HuH-7 (cell line): ENCODE measurements at regions not wholly inside any gene's neighbourhood (a gene's known extent, or its start where the extent isn't known, plus 50 kb on each side); places are given as distances from the start of the nearest gene placed in this dataset.

Experiments used
- DNase-seq: peaks from one replicate; pipeline ENCODE4 v3.0.0; 2011; ENCODE audit warnings: low spot score

- no peak for DNase-seq
Observed at GRCh38 chr3:29186982-29187725, 93.7 kb upstream of the RBMS3 start.

DNA sequence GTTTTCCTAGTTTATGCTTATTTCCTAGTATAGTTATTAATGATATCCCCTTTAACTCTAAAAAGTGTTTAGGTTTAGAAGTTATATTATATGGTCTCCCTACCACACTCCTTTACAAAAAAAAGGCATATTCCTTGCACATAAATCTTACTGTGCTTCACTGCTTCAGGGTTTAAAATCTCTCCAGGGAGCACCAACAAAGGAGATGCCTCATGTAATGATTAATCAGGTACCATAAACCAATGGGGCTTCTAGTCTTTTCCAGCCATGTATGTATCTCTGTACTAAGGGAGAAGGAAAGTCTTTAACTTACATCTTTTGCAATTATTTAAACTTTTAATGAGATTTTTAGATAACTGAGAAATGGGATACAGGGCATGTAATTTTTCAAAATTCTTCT lies 91.5 kb upstream of the RBMS3 start:
- no peak for DNase-seq

DNA sequence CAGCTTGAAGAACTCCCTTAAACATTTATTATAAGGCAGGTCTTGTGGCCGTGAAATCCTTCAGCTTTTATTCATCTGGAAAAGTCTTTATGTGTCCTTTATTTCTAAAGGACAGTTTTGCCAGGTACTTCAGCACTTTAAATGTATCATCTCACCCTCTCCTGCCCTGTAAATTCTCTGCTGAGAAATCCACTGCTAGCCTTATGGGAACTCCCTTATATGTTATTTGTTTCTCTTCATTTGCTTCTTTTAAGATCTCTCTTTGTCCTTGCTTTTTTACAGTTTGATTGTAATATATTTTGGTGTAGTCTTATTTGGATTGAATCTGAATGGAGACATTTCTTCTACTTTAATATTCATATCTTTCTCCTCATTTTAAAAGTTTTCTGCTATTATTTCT lies 86.7 kb upstream of the RBMS3 start:
- no peak for DNase-seq

DNA sequence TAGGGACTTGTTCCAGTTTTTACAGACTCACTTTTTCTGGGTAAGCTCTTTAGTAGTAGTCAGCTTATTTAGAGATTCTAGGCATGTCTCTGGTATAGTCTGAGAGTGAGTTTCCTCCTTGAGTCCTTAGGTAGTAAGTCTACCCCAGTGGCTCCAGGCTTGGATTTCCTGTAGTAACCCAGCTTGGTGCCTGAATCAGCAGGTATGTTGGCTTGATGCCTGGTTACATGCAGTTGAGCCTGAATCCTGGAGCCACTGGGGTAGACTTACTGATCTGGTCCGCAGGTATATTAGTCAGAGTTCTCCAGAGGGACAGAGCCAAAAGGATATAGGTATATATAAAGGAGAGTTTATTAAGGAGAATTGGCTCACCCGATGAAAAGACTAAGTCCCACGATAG lies 85.8 kb upstream of the RBMS3 start:
- DNase-seq: no peak

- DNase-seq: no peak
Observed at GRCh38 chr3:29201604-29202003, 79.3 kb upstream of the RBMS3 start.

GRCh38 chr3:29202378-29202777 lies 78.5 kb upstream of the RBMS3 start:
- no peak for DNase-seq

- no peak for DNase-seq
Observed at GRCh38 chr3:29203851-29204250, 77.0 kb upstream of the RBMS3 start.

- DNase-seq: no peak
Observed at GRCh38 chr3:29207427-29207826, 73.4 kb upstream of the RBMS3 start.

GRCh38 chr3:29212789-29213433 lies 68.0 kb upstream of the RBMS3 start:
- no peak for DNase-seq

DNA sequence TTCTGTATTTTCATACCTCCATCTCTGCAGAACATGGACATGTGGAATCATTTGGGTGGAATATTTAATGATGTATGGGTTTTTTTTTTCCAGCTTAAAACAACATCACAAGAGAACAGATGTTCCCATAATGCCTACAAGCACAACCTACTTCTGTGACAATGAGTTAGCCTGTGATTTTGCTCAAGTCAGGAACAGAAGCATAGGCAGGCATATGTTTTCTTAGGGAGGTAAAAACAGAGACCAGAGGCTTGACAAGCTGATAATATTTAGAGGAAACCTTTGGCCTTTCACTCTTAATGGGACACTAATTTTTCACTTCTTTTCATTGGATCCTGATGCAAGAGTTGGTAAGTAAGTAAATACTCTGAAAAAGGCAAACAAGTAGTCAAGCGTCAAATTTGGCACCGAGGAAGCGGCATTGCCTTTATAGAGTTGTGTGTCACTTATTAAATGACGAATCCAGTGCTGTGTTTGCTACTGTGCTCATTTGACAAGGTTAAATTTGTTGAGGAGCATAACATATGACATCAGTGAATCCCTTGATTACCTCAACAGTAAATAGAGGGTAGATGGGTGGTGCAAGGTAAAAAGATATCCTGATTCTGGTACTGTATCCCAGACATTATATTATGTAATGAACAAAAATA lies 66.7 kb upstream of the RBMS3 start:
- DNase-seq: no peak

GRCh38 chr3:29215948-29216347 lies 64.9 kb upstream of the RBMS3 start:
- no peak for DNase-seq

DNA sequence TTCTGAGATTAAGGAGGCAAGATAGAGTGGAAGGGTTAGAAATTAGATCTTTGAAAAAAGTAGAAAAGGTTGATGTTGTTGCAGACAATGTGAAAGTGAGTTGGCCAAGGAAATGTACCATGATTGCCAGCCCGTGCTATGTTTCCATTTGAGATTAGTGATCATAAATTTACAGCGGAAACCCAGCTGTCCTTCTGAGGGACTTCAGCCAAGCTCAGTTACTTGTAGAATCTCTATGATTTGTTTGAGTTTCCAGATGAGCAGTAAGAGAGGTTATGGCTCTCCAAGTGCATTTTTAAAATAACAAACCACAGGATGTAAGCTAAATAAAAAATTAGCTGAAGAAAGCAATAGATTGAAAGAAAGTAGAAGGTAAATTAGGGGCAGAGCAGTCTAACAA lies 54.2 kb upstream of the RBMS3 start:
- no peak for DNase-seq

- DNase-seq: no peak
Observed at GRCh38 chr3:29227307-29227706, 53.6 kb upstream of the RBMS3 start.
